Osteoblast (primary cell): ENCODE measurements at regions not wholly inside any gene's neighbourhood (a gene's known extent, or its start where the extent isn't known, plus 50 kb on each side); places are given as distances from the start of the nearest gene placed in this dataset.

Source experiments
- DNase-seq: peaks from one replicate; pipeline ENCODE4 v3.0.0; 2011; ENCODE audit warnings: low spot score, mixed read lengths; ENCODE audit not compliant: insufficient read length; ENCODE audit errors: missing footprints
- H2AFZ ChIP-seq: 2 replicates; pipeline ENCODE4 v1.6.0; 2011; ENCODE audit warnings: mild to moderate bottlenecking, low read length
- H3K27ac ChIP-seq: 2 replicates; pipeline ENCODE4 v1.5.1; 2011; ENCODE audit warnings: mild to moderate bottlenecking, low read depth, low read length, moderate library complexity
- H3K27me3 ChIP-seq: 2 replicates; pipeline ENCODE4 v1.6.0; 2012; ENCODE audit warnings: mild to moderate bottlenecking, control low read depth, inconsistent platforms, low read length, moderate library complexity; ENCODE audit not compliant: insufficient read depth
- H3K36me3 ChIP-seq: 2 replicates; pipeline ENCODE4 v1.5.1; 2011; ENCODE audit warnings: mild to moderate bottlenecking, low read length, control low read depth, moderate library complexity; ENCODE audit not compliant: insufficient read depth
- H3K4me1 ChIP-seq: 2 replicates; pipeline ENCODE4 v1.5.1; 2011; ENCODE audit warnings: mild to moderate bottlenecking, low read length, control low read depth, moderate library complexity; ENCODE audit not compliant: insufficient read depth
- H3K4me2 ChIP-seq: 2 replicates; pipeline ENCODE4 v1.6.0; 2011; ENCODE audit warnings: mild to moderate bottlenecking, low read length; ENCODE audit not compliant: insufficient read depth
- H3K4me3 ChIP-seq: fragments of 200-600 bp; sonication (generic); 3 replicates; pipeline ENCODE4 v1.5.1; 2012; ENCODE audit warnings: mild to moderate bottlenecking, low read length, inconsistent platforms; ENCODE audit not compliant: insufficient read depth
- H3K79me2 ChIP-seq: 2 replicates; pipeline ENCODE4 v1.6.0; 2012; ENCODE audit warnings: mild to moderate bottlenecking, low read length, control low read depth, inconsistent platforms; ENCODE audit not compliant: insufficient read depth
- H3K9me3 ChIP-seq: 2 replicates; pipeline ENCODE4 v1.5.1; 2011; ENCODE audit warnings: low read depth, low read length, control low read depth
- H4K20me1 ChIP-seq: 2 replicates; pipeline ENCODE4 v1.6.0; 2012; ENCODE audit warnings: mild to moderate bottlenecking, low read length, control low read depth; ENCODE audit not compliant: insufficient read depth
- CTCF ChIP-seq: IDR thresholded peaks from 2 replicates; pipeline ENCODE4 v1.5.1; 2011; ENCODE audit warnings: mild to moderate bottlenecking, low read depth, low read length, moderate library complexity; ENCODE audit errors: extremely low read depth

- no peaks in the 10 kb centered on the region for H3K4me1 ChIP-seq
- no peaks in the 10 kb centered on the region for H3K27me3 ChIP-seq
- H2AFZ ChIP-seq, result no peak overlapping the region
- no peak for TF ChIP-seq CTCF
- H4K20me1 ChIP-seq, result no peaks in the 10 kb centered on the region
- H3K79me2 ChIP-seq, result no peaks in the 10 kb centered on the region
- H3K27ac ChIP-seq, result no peak overlapping the region
- no peak overlapping the region for H3K4me2 ChIP-seq
- no peaks in the 10 kb centered on the region for H3K36me3 ChIP-seq
- no peak overlapping the region for H3K4me3 ChIP-seq
- peaks cover 4% of the 10 kb centered on the region for H3K9me3 ChIP-seq
- DNase-seq, result no peak
Observed at GRCh38 chr7:51613911-51614357, 297.3 kb upstream of the COBL start.

- no peak overlapping the region for H3K27ac ChIP-seq
- H3K36me3 ChIP-seq, result no peaks in the 10 kb centered on the region
- H3K4me2 ChIP-seq, result no peak overlapping the region
- H3K27me3 ChIP-seq, result no peaks in the 10 kb centered on the region
- H3K4me1 ChIP-seq, result no peaks in the 10 kb centered on the region
- H3K9me3 ChIP-seq, result peaks cover 4% of the 10 kb centered on the region
- H3K4me3 ChIP-seq, result no peak overlapping the region
- no peaks in the 10 kb centered on the region for H4K20me1 ChIP-seq
- no peak for TF ChIP-seq CTCF
- no peaks in the 10 kb centered on the region for H3K79me2 ChIP-seq
- no peak for DNase-seq
- H2AFZ ChIP-seq, result no peak overlapping the region
Observed at GRCh38 chr7:51611937-51612336, 295.3 kb upstream of the COBL start.

DNA sequence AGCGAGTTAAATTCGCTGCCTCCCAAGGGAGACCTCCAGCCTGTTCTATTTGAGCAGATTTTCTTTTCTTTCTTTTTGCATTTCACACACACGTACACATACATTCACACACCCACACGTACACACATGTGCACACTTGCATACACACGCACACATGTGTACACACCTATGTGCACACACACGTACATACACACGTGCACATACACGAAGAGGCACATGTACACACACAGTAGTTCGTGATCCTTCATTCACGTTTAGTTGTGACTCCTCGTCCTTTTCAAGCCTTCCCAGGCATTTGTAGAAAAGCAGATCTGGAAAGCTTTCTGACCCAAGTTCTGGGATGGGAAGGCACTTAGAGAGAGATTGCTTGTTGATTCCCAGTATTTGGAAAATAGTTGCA lies 290.8 kb upstream of the COBL start:
- H2AFZ ChIP-seq, result no peak overlapping the region
- no peak for DNase-seq
- no peaks in the 10 kb centered on the region for H4K20me1 ChIP-seq
- H3K36me3 ChIP-seq, result no peaks in the 10 kb centered on the region
- no peak for TF ChIP-seq CTCF
- no peaks in the 10 kb centered on the region for H3K27me3 ChIP-seq
- peaks cover 4% of the 10 kb centered on the region for H3K9me3 ChIP-seq
- no peak overlapping the region for H3K27ac ChIP-seq
- H3K4me1 ChIP-seq, result no peaks in the 10 kb centered on the region
- H3K4me2 ChIP-seq, result no peak overlapping the region
- H3K79me2 ChIP-seq, result no peaks in the 10 kb centered on the region
- no peak overlapping the region for H3K4me3 ChIP-seq

- Histone ChIP-seq H4K20me1 (no peaks in the 10 kb centered on the region), H3K9me3 (peaks cover 4% of the 10 kb centered on the region), H3K4me3 (no peak overlapping the region), H3K4me1 (no peaks in the 10 kb centered on the region), H3K36me3 (no peaks in the 10 kb centered on the region), H3K79me2 (no peaks in the 10 kb centered on the region), H3K27me3 (no peaks in the 10 kb centered on the region), H3K27ac (no peak overlapping the region), H3K4me2 (no peak overlapping the region), H2AFZ (no peak overlapping the region)
- TF ChIP-seq CTCF, result no peak
- no peak for DNase-seq
Observed at GRCh38 chr7:51606601-51607154, 290.1 kb upstream of the COBL start.
